ENCODE measurements at regions not wholly inside any gene's neighbourhood (a gene's known extent, or its start where the extent isn't known, plus 50 kb on each side); places are given as distances from the start of the nearest gene placed in this dataset.

- H3K9ac ChIP-seq: no peak overlapping the region
- no peak overlapping the region for H3K4me2 ChIP-seq
- TF ChIP-seq GATA2 (CRISPR knock-in tag; IDR thresholded peaks at IDR 0.05) (no peak), NFIC (IDR thresholded peaks at IDR 0.05; ENCODE audit: borderline replicate concordance) (0 out of 2 replicates have a peak, but pooled peaks have one; percentile 8)
- CTCF ChIA-PET: no interaction called here
- H3K9me2 ChIP-seq: no peaks in the 10 kb centered on the region
- no peak overlapping the region for H3K4me3 ChIP-seq (ENCODE audit: low read depth in 2 of 2, low read length in 1 of 2)
- no peaks in the 10 kb centered on the region for H3K4me1 ChIP-seq (ENCODE audit: control insufficient read depth in 1 of 2, insufficient read depth in 2 of 2, low read depth in 1 of 2, low read length in 1 of 2)
- H3K9me3 ChIP-seq: no peaks in the 10 kb centered on the region
- WGBS (ENCODE audit: low lambda C conversion rate): 4% methylated on average over 2 of the region's 2 CpGs
- H3K27me3 ChIP-seq (ENCODE audit: insufficient read depth): no peaks in the 10 kb centered on the region
- H3F3A ChIP-seq (replicated peaks; ENCODE audit: insufficient read depth): no peaks in the 10 kb centered on the region
- H3K36me3 ChIP-seq (replicated peaks in 1 of 2; ENCODE audit: control insufficient read depth in 1 of 2, insufficient read depth in 2 of 2, low read length in 1 of 2): no peaks in the 10 kb centered on the region
- no peak overlapping the region for H2AFZ ChIP-seq (ENCODE audit: low read depth)
- POLR2A ChIA-PET: no interaction called here
- no peak for DNase-seq
- no peaks in the 10 kb centered on the region for H3K79me2 ChIP-seq (ENCODE audit: insufficient read depth)
- H4K20me1 ChIP-seq (ENCODE audit: insufficient read depth): no peaks in the 10 kb centered on the region
- H3K27ac ChIP-seq (ENCODE audit: low read depth in 2 of 2, low read length in 1 of 2): no peak overlapping the region
Observed at GRCh38 chr2:35606394-35606793, 749.2 kb upstream of the CRIM1 start.

- Histone ChIP-seq H3K9me3 (no peaks in the 10 kb centered on the region), H3K9ac (no peak overlapping the region), H3K27me3 (ENCODE audit: insufficient read depth) (no peaks in the 10 kb centered on the region), H3K79me2 (ENCODE audit: insufficient read depth) (no peaks in the 10 kb centered on the region), H2AFZ (ENCODE audit: low read depth) (no peak overlapping the region), H3K27ac (ENCODE audit: low read depth in 2 of 2, low read length in 1 of 2) (no peak overlapping the region), H3K36me3 (replicated peaks in 1 of 2; ENCODE audit: control insufficient read depth in 1 of 2, insufficient read depth in 2 of 2, low read length in 1 of 2) (no peaks in the 10 kb centered on the region), H3K9me2 (no peaks in the 10 kb centered on the region), H3K4me2 (no peak overlapping the region), H3F3A (replicated peaks; ENCODE audit: insufficient read depth) (no peaks in the 10 kb centered on the region), H4K20me1 (ENCODE audit: insufficient read depth) (no peaks in the 10 kb centered on the region), H3K4me3 (ENCODE audit: low read depth in 2 of 2, low read length in 1 of 2) (no peak overlapping the region), H3K4me1 (ENCODE audit: control insufficient read depth in 1 of 2, insufficient read depth in 2 of 2, low read depth in 1 of 2, low read length in 1 of 2) (no peaks in the 10 kb centered on the region)
- ChIA-PET CTCF (no interaction called here), POLR2A (no interaction called here)
- no peak for DNase-seq
- no peak for TF ChIP-seq PBX3 (IDR thresholded peaks at IDR 0.05)
- no peak for TF ChIP-seq TCF12 (IDR thresholded peaks at IDR 0.05)
- TF ChIP-seq MAX (IDR thresholded peaks at IDR 0.05; ENCODE audit: low read depth): no peak
- no peak for TF ChIP-seq POLR2AphosphoS5 (IDR thresholded peaks at IDR 0.05; ENCODE audit: low read depth, low read length)
- no peak for TF ChIP-seq SIN3A (IDR thresholded peaks at IDR 0.05; ENCODE audit: borderline replicate concordance, low read depth, low read length)
- no peak for TF ChIP-seq USF1 (IDR thresholded peaks at IDR 0.05; ENCODE audit: borderline replicate concordance, low read depth)
- no peak for TF ChIP-seq GABPA (IDR thresholded peaks at IDR 0.05; ENCODE audit: low read depth)
- no peak for TF ChIP-seq SMC3 (IDR thresholded peaks at IDR 0.05; ENCODE audit: low read depth, low read length)
- TF ChIP-seq TEAD4 (IDR thresholded peaks at IDR 0.05; ENCODE audit: borderline replicate concordance, insufficient read depth): no peak
- TF ChIP-seq TAF1 (IDR thresholded peaks at IDR 0.05; ENCODE audit: borderline replicate concordance, low read depth, low read length): no peak
- TF ChIP-seq RCOR1 (IDR thresholded peaks at IDR 0.05; ENCODE audit: low read length): no peak
- TF ChIP-seq ELF1 (IDR thresholded peaks at IDR 0.05): no peak
- no peak for TF ChIP-seq ZBTB33 (IDR thresholded peaks at IDR 0.05; ENCODE audit: borderline replicate concordance, low read depth)
- no peak for TF ChIP-seq FOXJ3 (CRISPR knock-in tag; IDR thresholded peaks at IDR 0.05)
- TF ChIP-seq IRF3 (IDR thresholded peaks at IDR 0.05; ENCODE audit: low read depth, low read length): no peak
- TF ChIP-seq RXRA (IDR thresholded peaks at IDR 0.05; ENCODE audit: borderline replicate concordance, low read depth): no peak
- TF ChIP-seq EP300 (IDR thresholded peaks at IDR 0.05; ENCODE audit: borderline replicate concordance in 1 of 2, low read depth in 1 of 2, low read length in 1 of 2): no peak
- TF ChIP-seq EZH2phosphoT487 (IDR thresholded peaks at IDR 0.05; ENCODE audit: borderline replicate concordance, low read depth): no peak
- 0% methylated on average over 1 of the region's 1 CpG for WGBS (ENCODE audit: low lambda C conversion rate)
Observed at GRCh38 chr2:35598310-35598709, 757.3 kb upstream of the CRIM1 start.

All from SK-N-SH (cell line).